OCI-LY1 (cell line): ENCODE measurements at regions not wholly inside any gene's neighbourhood (a gene's known extent, or its start where the extent isn't known, plus 50 kb on each side); places are given as distances from the start of the nearest gene placed in this dataset.

Experiments
- H2AFZ ChIP-seq: fragments of 200-600 bp; sonication (generic), shearing (Covaris generic); 2 replicates; pipeline ENCODE4 v1.6.0; 2014; ENCODE audit warnings: antibody characterized with exemption, mild to moderate bottlenecking, low read length
- H3F3A ChIP-seq: fragments of 200-600 bp; sonication (generic), shearing (Covaris generic); 2 replicates; pipeline ENCODE4 v1.6.0; 2014; ENCODE audit warnings: mild to moderate bottlenecking, antibody characterized with exemption, low read length, moderate library complexity; ENCODE audit not compliant: insufficient read depth
- H3K27ac ChIP-seq: fragments of 200-600 bp; sonication (generic); 2 replicates; pipeline ENCODE4 v1.5.1; 2014; ENCODE audit warnings: low read length, mixed run types, mild to moderate bottlenecking, low read depth; ENCODE audit not compliant: poor library complexity, severe bottlenecking
- H3K27me3 ChIP-seq: fragments of 200-600 bp; sonication (generic); 2 replicates; pipeline ENCODE4 v1.6.0; 2014; ENCODE audit warnings: antibody characterized with exemption, mild to moderate bottlenecking, low read length, moderate library complexity; ENCODE audit not compliant: insufficient read depth
- H3K36me3 ChIP-seq: fragments of 200-600 bp; sonication (generic); 2 replicates; pipeline ENCODE4 v1.6.1; 2014; ENCODE audit warnings: mild to moderate bottlenecking, antibody characterized with exemption, low read length, moderate library complexity, mixed read lengths; ENCODE audit not compliant: insufficient read depth
- H3K4me1 ChIP-seq: fragments of 200-600 bp; sonication (generic); 2 replicates; pipeline ENCODE4 v1.5.1; 2014; ENCODE audit warnings: mild to moderate bottlenecking, low read length, moderate library complexity; ENCODE audit not compliant: insufficient read depth, severe bottlenecking
- H3K4me2 ChIP-seq: fragments of 200-600 bp; sonication (generic), shearing (Covaris generic); 2 replicates; pipeline ENCODE4 v1.6.1; 2014; ENCODE audit warnings: low read length
- H3K4me3 ChIP-seq: fragments of 200-600 bp; sonication (generic); 2 replicates; pipeline ENCODE4 v1.5.1; 2014; ENCODE audit warnings: low read length, low read depth, mild to moderate bottlenecking, mixed read lengths; ENCODE audit not compliant: poor library complexity, severe bottlenecking
- H3K79me2 ChIP-seq: fragments of 200-600 bp; shearing (Covaris generic); 2 replicates; pipeline ENCODE4 v1.6.1; 2016; ENCODE audit warnings: mixed run types, low read length, mixed read lengths; ENCODE audit not compliant: insufficient read depth
- H3K9ac ChIP-seq: fragments of 200-600 bp; sonication (generic), shearing (Covaris generic); 2 replicates; pipeline ENCODE4 v1.6.1; 2014; ENCODE audit warnings: mild to moderate bottlenecking, low read length, mixed read lengths
- H3K9me2 ChIP-seq: fragments of 200-600 bp; sonication (generic), shearing (Covaris generic); 2 replicates; pipeline ENCODE4 v1.6.1; 2014; ENCODE audit warnings: low read depth, mild to moderate bottlenecking, low read length, mixed read lengths
- H3K9me3 ChIP-seq: fragments of 200-600 bp; shearing (Covaris generic); 2 replicates; pipeline ENCODE4 v1.6.1; 2014; ENCODE audit warnings: low read length, mixed read lengths
- H4K20me1 ChIP-seq: fragments of 200-600 bp; sonication (generic), shearing (Covaris generic); 2 replicates; pipeline ENCODE4 v1.6.0; 2016; ENCODE audit warnings: mild to moderate bottlenecking, low read length; ENCODE audit not compliant: insufficient read depth
- EZH2 ChIP-seq: fragments of 200-600 bp; sonication (generic), shearing (Covaris generic); IDR thresholded peaks from 2 replicates; pipeline ENCODE4 v1.8.0; 2017; ENCODE audit warnings: borderline replicate concordance, mixed run types, mild to moderate bottlenecking, antibody characterized with exemption, low read length, moderate library complexity, mixed read lengths
- TF ChIP-seq, protein P1 (sequence below): fragments of 200-600 bp; sonication (generic), shearing (Covaris generic); IDR thresholded peaks from 2 replicates; pipeline ENCODE4 v1.5.1; 2017; ENCODE audit warnings: mild to moderate bottlenecking, antibody characterized with exemption, low read length, moderate library complexity, mixed read lengths

GRCh38 chr4:123244137-123244536 lies 152.5 kb upstream of the SPRY1 start:
- no peaks in the 10 kb centered on the region for H3F3A ChIP-seq
- no peaks in the 10 kb centered on the region for H4K20me1 ChIP-seq
- H3K4me3 ChIP-seq: no peak overlapping the region
- no peaks in the 10 kb centered on the region for H3K9me3 ChIP-seq
- peaks cover 13% of the 10 kb centered on the region for H3K4me1 ChIP-seq
- TF ChIP-seq, protein P1, sequence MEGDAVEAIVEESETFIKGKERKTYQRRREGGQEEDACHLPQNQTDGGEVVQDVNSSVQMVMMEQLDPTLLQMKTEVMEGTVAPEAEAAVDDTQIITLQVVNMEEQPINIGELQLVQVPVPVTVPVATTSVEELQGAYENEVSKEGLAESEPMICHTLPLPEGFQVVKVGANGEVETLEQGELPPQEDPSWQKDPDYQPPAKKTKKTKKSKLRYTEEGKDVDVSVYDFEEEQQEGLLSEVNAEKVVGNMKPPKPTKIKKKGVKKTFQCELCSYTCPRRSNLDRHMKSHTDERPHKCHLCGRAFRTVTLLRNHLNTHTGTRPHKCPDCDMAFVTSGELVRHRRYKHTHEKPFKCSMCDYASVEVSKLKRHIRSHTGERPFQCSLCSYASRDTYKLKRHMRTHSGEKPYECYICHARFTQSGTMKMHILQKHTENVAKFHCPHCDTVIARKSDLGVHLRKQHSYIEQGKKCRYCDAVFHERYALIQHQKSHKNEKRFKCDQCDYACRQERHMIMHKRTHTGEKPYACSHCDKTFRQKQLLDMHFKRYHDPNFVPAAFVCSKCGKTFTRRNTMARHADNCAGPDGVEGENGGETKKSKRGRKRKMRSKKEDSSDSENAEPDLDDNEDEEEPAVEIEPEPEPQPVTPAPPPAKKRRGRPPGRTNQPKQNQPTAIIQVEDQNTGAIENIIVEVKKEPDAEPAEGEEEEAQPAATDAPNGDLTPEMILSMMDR: no peak
- no peak for TF ChIP-seq EZH2
- H3K27me3 ChIP-seq: no peaks in the 10 kb centered on the region
- H3K79me2 ChIP-seq: no peaks in the 10 kb centered on the region
- H2AFZ ChIP-seq: no peak overlapping the region
- no peak overlapping the region for H3K27ac ChIP-seq
- no peak overlapping the region for H3K9ac ChIP-seq
- H3K9me2 ChIP-seq: no peaks in the 10 kb centered on the region
- no peaks in the 10 kb centered on the region for H3K36me3 ChIP-seq
- H3K4me2 ChIP-seq: no peak overlapping the region

DNA sequence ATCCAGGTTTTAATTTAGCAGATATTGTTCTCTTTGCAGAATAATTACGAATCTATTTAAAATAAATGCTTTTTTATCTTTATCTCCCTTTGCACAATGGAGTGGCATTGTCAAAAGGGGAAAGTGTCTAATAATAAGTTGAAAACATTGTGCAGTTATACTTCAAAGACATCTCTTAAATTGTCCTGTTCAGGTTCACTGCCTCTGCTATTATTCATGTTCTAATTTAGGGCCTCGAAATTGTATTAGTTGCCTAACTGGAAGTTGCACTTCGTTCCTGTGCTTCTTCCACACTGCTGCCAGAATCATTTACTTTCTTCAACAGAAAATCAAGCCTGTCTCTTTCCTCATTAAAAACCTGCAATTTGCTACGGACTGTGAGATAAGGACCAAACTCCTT lies 150.5 kb upstream of the SPRY1 start:
- no peak overlapping the region for H3K4me2 ChIP-seq
- H3K9ac ChIP-seq: no peak overlapping the region
- H3K79me2 ChIP-seq: no peaks in the 10 kb centered on the region
- peaks cover 13% of the 10 kb centered on the region for H3K4me1 ChIP-seq
- no peaks in the 10 kb centered on the region for H3F3A ChIP-seq
- no peaks in the 10 kb centered on the region for H4K20me1 ChIP-seq
- H3K27me3 ChIP-seq: no peaks in the 10 kb centered on the region
- H3K27ac ChIP-seq: no peak overlapping the region
- no peaks in the 10 kb centered on the region for H3K36me3 ChIP-seq
- H3K4me3 ChIP-seq: no peak overlapping the region
- no peak overlapping the region for H2AFZ ChIP-seq
- no peaks in the 10 kb centered on the region for H3K9me3 ChIP-seq
- H3K9me2 ChIP-seq: no peaks in the 10 kb centered on the region
- TF ChIP-seq, protein P1: no peak
- TF ChIP-seq EZH2: no peak

DNA sequence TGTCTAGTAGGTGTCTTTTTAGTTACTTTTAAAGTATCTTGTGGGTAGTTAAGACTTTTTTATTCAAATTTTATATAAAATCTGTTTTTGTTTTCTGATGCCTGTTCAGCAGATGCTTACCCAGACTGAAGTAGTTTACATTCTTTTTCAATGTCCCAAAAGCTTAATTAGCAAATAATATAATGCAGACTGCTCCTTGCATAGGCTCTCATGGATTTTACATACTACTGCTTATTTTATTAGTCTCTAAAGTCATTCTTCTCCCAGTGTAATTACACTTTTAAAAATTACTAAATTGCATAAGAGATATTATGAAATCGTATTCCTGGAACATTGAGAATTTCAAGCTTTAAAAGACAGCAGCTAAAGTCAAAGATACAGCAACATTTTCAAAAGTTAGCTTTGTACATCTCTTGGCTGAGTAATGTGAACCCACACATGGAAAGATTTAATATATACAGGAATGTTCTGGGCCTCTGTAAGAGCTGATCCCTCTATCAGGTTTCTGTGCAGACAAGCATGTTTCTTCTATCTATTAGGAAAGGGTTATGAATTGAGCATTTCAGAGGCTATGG lies 148.4 kb upstream of the SPRY1 start:
- no peaks in the 10 kb centered on the region for H3K79me2 ChIP-seq
- no peaks in the 10 kb centered on the region for H3K36me3 ChIP-seq
- no peak overlapping the region for H3K27ac ChIP-seq
- H3K4me3 ChIP-seq: no peak overlapping the region
- H3K9me2 ChIP-seq: no peaks in the 10 kb centered on the region
- no peak overlapping the region for H3K9ac ChIP-seq
- H4K20me1 ChIP-seq: no peaks in the 10 kb centered on the region
- H2AFZ ChIP-seq: no peak overlapping the region
- peaks cover 13% of the 10 kb centered on the region for H3K4me1 ChIP-seq
- H3F3A ChIP-seq: no peaks in the 10 kb centered on the region
- no peaks in the 10 kb centered on the region for H3K27me3 ChIP-seq
- TF ChIP-seq, protein P1: no peak
- TF ChIP-seq EZH2: no peak
- no peaks in the 10 kb centered on the region for H3K9me3 ChIP-seq
- no peak overlapping the region for H3K4me2 ChIP-seq
